GM18907 (cell line): ENCODE measurements at regions not wholly inside any gene's neighbourhood (a gene's known extent, or its start where the extent isn't known, plus 50 kb on each side); places are given as distances from the start of the nearest gene placed in this dataset.

Experiments used
- ATAC-seq: cut with Tn5 transposase; IDR thresholded peaks from one replicate; pipeline ENCODE4 v1.9.1; 2021; ENCODE audit warnings: mild to moderate bottlenecking, moderate library complexity; ENCODE audit not compliant: unreplicated experiment

- ATAC-seq = no peak
Observed at GRCh38 chr5:119991625-119992024, 362.3 kb downstream of the FAM170A start.

- ATAC-seq = no peak
Observed at GRCh38 chr5:119996128-119996527, 366.8 kb downstream of the FAM170A start.

GRCh38 chr5:120007598-120007997, 378.2 kb downstream of the FAM170A start:
- ATAC-seq = no peak

- no peak for ATAC-seq
Observed at GRCh38 chr5:120012431-120012830, 383.1 kb downstream of the FAM170A start.

GRCh38 chr5:120014535-120014934, 385.2 kb downstream of the FAM170A start:
- ATAC-seq = no peak

GRCh38 chr5:120016717-120017382, 387.5 kb downstream of the FAM170A start:
- ATAC-seq = no peak

GRCh38 chr5:120017513-120017912, 388.2 kb downstream of the FAM170A start:
- ATAC-seq = no peak

- ATAC-seq = no peak
Observed at GRCh38 chr5:120035181-120035580, 405.8 kb downstream of the FAM170A start.

- ATAC-seq = no peak
Observed at GRCh38 chr5:120035815-120036577, 406.6 kb downstream of the FAM170A start.

GRCh38 chr5:120037451-120037850, 408.1 kb downstream of the FAM170A start:
- ATAC-seq = no peak

GRCh38 chr5:120039111-120039510, 409.8 kb downstream of the FAM170A start:
- no peak for ATAC-seq

- no peak for ATAC-seq
Observed at GRCh38 chr5:120043431-120043830, 414.1 kb downstream of the FAM170A start.

GRCh38 chr5:120052916-120053828, 410.9 kb upstream of the PRR16 start:
- ATAC-seq = no peak

- no peak for ATAC-seq
Observed at GRCh38 chr5:120053841-120054240, 410.3 kb upstream of the PRR16 start.

- no peak for ATAC-seq
Observed at GRCh38 chr5:120055858-120056257, 408.2 kb upstream of the PRR16 start.

GRCh38 chr5:120062515-120062917, 401.6 kb upstream of the PRR16 start:
- ATAC-seq = no peak

- no peak for ATAC-seq
Observed at GRCh38 chr5:120072068-120072761, 391.9 kb upstream of the PRR16 start.

- no peak for ATAC-seq
Observed at GRCh38 chr5:120073722-120074121, 390.4 kb upstream of the PRR16 start.

- no peak for ATAC-seq
Observed at GRCh38 chr5:120080781-120081180, 383.3 kb upstream of the PRR16 start.

- no peak for ATAC-seq
Observed at GRCh38 chr5:120082316-120083068, 381.6 kb upstream of the PRR16 start.
